NCI-H2171 treated with DMSO at 0.1 percent for 48 hours (cell line): ENCODE measurements at regions not wholly inside any gene's neighbourhood (a gene's known extent, or its start where the extent isn't known, plus 50 kb on each side); places are given as distances from the start of the nearest gene placed in this dataset.

Source experiments
- DNase-seq: peaks from one replicate; lab custom pipeline; 2025; lab: John Stamatoyannopoulos, UW

GRCh38 chr4:184575306-184575705 lies 73.9 kb downstream of the CASP3 start:
- no peak for DNase-seq

DNA sequence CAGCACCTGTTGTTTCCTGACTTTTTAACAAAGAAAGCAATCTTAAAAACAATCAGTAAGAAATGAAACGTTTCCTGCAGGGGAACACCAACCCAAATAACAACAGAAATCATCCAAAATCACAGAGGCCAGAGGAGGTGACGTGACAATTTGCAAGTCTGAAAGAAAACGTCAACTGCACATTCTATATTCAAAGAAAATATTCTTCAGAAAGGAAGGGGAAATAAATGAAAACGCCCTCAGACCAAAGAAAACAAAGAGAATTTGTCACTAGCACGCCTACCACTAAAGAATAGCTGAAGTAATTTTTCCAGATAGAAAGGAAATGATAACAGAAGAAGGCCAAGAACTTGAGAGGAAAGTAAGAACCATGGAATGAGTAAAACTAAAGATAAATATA lies 74.4 kb downstream of the CASP3 start:
- no peak for DNase-seq

DNA sequence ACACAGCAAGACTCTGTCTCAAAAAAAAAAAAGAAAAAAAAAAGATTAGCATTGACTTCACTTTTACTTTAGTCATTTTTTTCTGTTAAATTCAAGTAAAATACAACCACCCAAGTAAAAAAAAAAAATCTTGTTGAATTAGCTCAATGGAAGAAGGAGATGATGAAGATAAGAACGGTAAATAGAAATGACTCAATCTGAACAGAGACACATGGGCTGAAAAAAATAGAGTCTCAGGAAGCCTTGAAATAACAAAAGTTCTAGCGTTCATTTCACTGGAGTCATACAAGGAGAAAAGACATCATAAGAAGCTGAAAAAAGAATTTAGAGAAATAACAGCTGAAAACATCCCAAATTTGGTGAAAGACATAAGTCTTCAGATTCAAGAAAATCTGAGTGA lies 75.5 kb downstream of the CASP3 start:
- DNase-seq, result no peak

DNA sequence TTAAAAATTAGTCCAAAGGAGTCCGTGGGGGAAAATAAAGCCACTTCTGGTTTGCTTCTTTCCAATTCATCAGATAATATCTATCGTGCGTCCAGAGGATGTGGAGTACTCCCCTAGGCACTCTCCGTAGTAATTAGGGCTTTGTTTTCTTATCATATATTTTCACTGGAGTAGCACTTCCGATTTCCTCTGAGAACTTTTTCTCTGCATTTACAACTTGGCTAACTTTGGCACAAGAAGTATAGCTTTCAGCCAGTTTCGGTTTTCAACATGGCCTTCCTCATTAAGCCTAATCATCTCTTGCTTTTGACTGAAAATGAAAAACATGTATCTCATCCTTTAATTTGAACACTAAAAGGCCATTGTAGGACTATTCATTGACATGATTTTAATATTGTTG lies 80.5 kb downstream of the CASP3 start:
- no peak for DNase-seq

DNA sequence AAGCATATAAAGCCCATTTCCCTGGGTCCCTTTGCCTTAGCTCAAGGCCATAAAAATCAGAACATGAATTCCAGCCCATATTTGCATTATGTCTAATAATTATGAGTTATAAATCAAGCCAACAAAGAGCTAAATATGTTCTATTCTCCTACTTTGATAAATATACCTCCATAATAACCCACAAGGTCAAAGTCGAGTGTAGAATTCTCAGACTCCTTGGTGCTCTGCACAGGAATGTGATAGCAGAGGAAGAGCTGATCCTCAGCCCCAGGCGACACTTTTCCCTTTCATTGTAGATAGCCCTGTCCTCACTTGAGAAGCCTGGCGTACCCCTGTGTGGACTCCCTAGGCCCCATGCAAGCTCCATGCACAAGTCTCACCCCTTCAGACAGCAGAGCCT lies 85.6 kb downstream of the CASP3 start:
- DNase-seq, result no peak

DNA sequence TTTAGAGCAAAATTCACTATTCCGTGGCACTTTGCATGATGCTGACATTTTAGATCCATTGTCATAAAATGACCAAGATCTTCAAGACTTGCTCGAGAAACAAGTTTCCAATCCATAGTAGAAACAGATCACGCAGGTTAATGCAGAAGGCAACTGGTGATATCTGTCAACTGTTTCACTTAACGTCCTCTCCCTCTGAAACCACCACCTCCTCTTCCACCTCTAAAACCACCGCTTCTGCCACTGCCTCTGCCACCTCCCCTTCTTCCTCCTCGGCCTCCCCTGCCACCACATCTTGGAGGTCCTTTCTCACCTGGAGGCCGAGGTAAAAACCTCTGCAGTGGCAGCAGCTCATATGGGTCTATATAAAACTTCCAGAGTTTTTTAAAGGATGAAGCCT lies 84.6 kb upstream of the IRF2 start:
- DNase-seq, result no peak

DNA sequence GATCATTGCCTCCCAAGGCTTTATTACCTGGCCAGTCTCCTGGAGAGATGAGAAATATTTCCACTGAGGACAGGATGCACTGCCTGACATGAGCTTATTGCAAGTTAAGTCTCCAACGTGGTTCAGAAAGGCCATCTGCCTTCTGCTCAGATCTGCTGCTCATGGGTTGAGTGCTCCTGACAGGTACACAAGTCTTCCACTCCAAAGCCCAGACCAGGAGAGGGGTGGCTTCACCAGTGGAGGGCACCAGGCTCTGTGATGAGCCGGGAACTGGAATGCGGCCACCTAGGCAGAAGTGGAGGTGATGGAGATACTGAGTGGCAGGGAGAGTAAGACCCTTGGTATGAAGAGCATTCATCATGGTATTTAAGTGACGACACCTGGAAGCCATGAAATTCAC lies 79.5 kb upstream of the IRF2 start:
- DNase-seq, result no peak

- no peak for DNase-seq
Measured at GRCh38 chr4:184550476-184550875, 76.1 kb upstream of the IRF2 start.

DNA sequence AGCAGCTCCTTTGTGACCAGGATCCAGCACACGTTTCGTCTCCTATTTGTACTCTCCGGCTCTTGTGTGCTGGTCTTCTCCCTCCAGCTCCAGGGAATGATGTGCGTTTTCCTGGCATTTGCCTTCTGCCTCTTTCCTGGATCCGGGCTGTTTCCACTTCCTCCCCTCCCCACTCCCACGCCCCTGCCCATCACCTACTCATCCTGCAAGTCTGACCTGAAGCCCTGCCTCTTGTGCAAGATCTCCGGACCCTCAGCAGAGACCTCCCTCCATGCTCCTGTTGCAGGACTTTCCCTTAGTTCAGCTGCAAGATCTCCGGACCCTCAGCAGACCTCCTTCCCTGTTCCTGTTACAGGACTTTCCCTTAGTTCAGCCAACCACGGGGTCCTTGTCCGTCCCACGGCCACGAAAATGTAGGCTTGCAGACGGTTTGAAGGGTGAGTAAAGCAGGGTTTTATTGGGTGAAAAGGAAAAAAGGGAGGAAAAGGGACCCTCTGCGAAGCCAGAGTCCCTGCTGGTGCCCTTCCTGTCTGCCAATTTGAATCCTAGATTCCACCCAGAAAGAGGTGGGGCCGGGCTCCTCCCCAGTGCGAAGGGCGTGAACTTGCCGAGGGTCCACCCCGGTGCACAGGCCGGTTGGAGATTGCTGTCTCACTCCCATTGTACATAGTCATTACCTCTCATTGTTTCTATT lies 74.4 kb upstream of the IRF2 start:
- no peak for DNase-seq

GRCh38 chr4:184548316-184548647 lies 73.9 kb upstream of the IRF2 start:
- DNase-seq, result no peak

DNA sequence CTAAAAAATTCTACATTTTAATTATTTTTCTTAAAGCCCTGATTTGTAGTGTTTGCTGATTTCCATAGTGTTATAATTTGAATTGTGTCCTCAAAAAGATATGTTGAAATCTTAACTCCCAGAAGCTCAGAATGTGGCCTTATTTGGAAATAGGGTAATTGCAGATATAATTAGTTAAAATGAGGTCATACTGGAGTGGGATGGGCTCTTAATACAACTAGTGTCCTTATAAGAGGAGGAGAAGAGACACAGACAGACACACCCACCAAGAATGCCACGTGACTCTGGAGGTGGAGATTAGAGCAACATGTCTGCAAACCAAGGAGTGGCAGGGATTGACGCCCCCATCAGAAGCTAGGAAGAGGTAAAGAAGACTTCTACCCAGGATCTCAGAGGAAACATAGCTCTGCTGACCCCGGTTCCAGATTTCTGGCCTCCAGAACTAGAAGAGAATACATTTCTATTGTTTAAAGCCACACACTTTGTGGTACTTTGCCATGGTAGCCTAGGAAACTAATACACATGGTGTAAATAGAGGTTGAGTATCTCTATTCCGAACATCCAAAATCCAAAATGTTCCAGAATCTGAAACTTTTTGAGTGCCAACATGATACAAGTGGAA lies 70.5 kb upstream of the IRF2 start:
- DNase-seq, result no peak

DNA sequence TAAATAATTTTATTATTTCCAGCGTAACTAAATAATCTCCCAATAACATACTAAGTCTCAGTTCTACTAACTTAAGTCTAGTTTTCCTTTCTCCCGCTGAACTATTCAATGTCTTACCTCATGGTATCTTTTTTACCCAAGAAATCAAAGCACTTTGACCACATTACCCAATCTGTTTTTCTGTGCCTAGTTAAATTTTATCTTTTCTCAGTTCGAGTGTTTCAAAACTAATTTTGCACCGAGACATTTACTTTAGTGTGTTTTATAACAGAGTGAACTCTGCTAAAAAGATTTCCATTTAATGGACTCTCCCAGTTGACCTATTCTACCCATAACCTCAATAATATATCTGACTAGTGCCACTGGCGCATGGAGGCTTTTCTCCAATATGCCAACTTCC lies 67.6 kb upstream of the IRF2 start:
- DNase-seq, result no peak

DNA sequence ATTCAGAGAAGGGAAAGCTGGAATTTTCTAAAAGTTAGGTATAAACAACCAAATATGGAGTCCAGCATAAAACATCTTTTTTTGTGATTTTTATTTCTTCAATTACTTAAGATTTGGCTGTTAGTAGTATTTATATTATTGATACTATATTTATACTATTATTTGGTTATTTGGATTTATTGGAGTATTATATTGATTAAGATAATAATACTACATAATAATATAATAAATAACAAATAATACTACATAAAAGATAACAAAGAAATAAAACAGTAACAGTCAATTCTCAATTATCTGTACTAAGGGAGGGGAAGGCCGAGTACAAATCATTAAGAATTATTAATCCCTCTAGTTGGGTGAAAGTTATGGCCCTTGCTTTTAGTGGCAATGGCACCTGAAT lies 66.0 kb upstream of the IRF2 start:
- no peak for DNase-seq

DNA sequence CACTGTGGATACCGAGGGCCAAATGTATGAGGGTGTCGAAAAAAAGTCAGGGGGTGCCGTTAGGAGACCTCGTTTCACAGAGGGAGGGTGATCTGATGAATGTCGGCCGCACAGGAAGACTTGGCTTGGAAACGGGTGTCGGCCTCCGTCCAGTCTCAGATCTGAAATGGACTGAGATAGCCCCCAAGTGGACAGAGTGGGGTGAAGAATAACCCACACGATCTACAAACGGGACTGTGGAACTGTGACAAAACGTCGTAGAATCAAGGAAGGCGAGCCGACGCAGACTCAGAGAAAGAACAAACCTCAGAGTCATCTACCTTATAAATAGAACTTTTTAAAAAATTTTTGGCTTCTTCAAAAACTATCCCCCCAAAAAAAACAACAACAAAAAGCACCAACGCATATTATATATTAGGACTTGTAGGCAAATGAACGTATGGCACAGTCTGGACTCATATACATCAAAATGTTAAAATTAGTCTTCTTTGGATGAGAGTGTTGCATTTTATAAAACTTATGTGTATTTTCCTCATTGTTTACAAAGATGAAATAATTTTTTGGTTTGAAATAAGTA lies 63.8 kb upstream of the IRF2 start:
- DNase-seq, result peak; percentile 32

GRCh38 chr4:184537269-184538022 lies 63.1 kb upstream of the IRF2 start:
- peak; percentile 94 for DNase-seq

DNA sequence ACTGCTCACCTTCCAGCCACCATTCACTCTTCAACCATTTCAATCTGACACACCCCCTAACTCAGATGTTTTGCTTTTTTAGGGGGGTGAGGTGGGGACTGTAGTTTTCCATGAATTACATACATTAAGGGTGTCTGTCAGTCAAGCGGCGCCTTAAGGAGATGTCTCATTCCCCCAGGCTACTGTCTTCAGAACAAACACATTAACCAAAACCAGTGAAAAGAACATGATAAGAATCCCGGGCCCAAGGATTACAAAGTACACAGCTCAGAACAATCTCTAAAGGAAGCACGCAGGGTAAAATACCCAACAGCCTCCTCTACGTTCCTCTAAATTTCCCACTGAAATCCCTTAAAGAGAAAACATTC lies 62.5 kb upstream of the IRF2 start:
- DNase-seq, result no peak

DNA sequence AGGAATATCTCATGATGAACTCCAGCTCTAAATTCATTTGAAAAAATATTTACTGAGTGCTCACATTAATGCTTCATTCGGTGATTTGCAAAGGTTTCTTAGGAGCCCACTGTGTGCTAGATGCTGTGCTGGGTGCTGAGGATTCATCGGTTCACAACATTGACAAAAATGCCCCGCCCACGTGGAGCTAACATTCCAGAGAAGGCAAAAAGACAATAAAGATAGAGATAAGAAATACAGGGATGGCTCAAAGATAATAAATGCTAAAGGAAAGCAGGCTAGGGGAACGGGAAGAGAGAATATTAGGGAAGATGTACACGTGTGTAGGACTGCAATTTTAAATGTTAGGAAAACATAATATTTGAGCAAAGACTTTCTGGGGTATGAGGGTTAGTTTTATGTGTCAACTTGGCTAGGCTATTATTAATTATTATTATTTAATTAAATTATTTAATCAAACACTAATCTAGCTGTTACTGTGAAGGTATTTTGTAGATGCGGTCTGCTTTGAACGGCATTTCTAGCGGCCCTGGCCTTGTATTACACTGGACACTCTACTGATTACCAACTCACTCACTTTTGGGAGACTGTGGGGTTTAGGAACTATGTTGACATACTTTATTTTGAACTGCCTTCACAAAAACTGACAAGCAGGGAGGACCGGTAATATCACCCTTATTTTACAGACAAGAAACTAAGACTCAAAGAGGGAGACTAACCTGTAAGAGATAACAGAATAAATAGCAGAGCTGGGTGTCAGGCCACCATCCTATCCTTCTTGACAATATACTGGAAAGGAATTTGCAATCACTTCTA lies 61.9 kb upstream of the IRF2 start:
- DNase-seq, result no peak

- DNase-seq, result no peak
Measured at GRCh38 chr4:184534511-184535391, 60.4 kb upstream of the IRF2 start.

- DNase-seq, result no peak
Measured at GRCh38 chr4:184533908-184534307, 59.6 kb upstream of the IRF2 start.

- DNase-seq, result no peak
Measured at GRCh38 chr4:184531008-184531407, 56.7 kb upstream of the IRF2 start.

DNA sequence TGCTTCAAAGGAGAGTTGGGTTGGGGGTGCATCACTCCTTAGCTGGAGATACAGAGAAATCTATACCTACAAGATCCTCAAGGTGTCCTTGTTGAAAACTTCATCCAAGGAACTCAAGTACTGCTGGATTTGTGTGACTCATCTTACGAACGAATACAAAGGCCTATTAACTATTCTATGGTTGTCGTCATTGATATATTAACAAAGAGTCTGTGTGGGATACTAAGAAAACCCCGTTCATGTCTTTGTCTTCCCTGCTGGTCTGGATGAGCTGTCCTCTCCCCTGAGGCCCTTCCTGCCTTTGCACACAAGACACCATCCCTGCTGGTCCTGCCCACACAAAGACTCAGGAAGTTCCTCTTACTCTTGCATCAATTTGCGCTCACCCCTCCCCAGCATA lies 54.9 kb upstream of the IRF2 start:
- no peak for DNase-seq
